ENCODE measurements at regions not wholly inside any gene's neighbourhood (a gene's known extent, or its start where the extent isn't known, plus 50 kb on each side); places are given as distances from the start of the nearest gene placed in this dataset.

GRCh38 chr6:164561656-164562055 lies 747.7 kb downstream of the C6orf118 start:
- no peak for TF ChIP-seq CTCF (IDR thresholded peaks at IDR 0.05; ENCODE audit: partially characterized antibody, unreplicated experiment)
- Mint-ChIP-seq H3K27ac (ENCODE audit: unreplicated experiment) (no peak overlapping the region), H3K9me3 (ENCODE audit: unreplicated experiment) (no peaks in the 10 kb centered on the region), H3K4me1 (ENCODE audit: low read depth, unreplicated experiment) (no peaks in the 10 kb centered on the region), H3K27me3 (ENCODE audit: unreplicated experiment) (no peaks in the 10 kb centered on the region), H3K36me3 (ENCODE audit: unreplicated experiment) (no peaks in the 10 kb centered on the region), H3K4me3 (ENCODE audit: unreplicated experiment) (no peak overlapping the region)
- no peak for DNase-seq

- no peak for DNase-seq
- Mint-ChIP-seq H3K36me3 (ENCODE audit: unreplicated experiment) (no peaks in the 10 kb centered on the region), H3K27me3 (ENCODE audit: unreplicated experiment) (no peaks in the 10 kb centered on the region), H3K27ac (ENCODE audit: unreplicated experiment) (no peak overlapping the region), H3K9me3 (ENCODE audit: unreplicated experiment) (no peaks in the 10 kb centered on the region), H3K4me3 (ENCODE audit: unreplicated experiment) (no peak overlapping the region), H3K4me1 (ENCODE audit: low read depth, unreplicated experiment) (no peaks in the 10 kb centered on the region)
- no peak for TF ChIP-seq CTCF (IDR thresholded peaks at IDR 0.05; ENCODE audit: partially characterized antibody, unreplicated experiment)
These were observed 754.5 kb downstream of the C6orf118 start for GRCh38 chr6:164554700-164555476.

GRCh38 chr6:164554226-164554625 lies 755.2 kb downstream of the C6orf118 start:
- Mint-ChIP-seq H3K4me1 (ENCODE audit: low read depth, unreplicated experiment) (no peaks in the 10 kb centered on the region), H3K36me3 (ENCODE audit: unreplicated experiment) (no peaks in the 10 kb centered on the region), H3K27ac (ENCODE audit: unreplicated experiment) (no peak overlapping the region), H3K27me3 (ENCODE audit: unreplicated experiment) (no peaks in the 10 kb centered on the region), H3K4me3 (ENCODE audit: unreplicated experiment) (no peak overlapping the region), H3K9me3 (ENCODE audit: unreplicated experiment) (no peaks in the 10 kb centered on the region)
- no peak for DNase-seq
- TF ChIP-seq CTCF (IDR thresholded peaks at IDR 0.05; ENCODE audit: partially characterized antibody, unreplicated experiment), result no peak

- H3K36me3 Mint-ChIP-seq (ENCODE audit: unreplicated experiment), result no peaks in the 10 kb centered on the region
- no peak for TF ChIP-seq CTCF (IDR thresholded peaks at IDR 0.05; ENCODE audit: partially characterized antibody, unreplicated experiment)
- H3K4me1 Mint-ChIP-seq (ENCODE audit: low read depth, unreplicated experiment), result no peaks in the 10 kb centered on the region
- DNase-seq, result no peak
- no peak overlapping the region for H3K4me3 Mint-ChIP-seq (ENCODE audit: unreplicated experiment)
- H3K27ac Mint-ChIP-seq (ENCODE audit: unreplicated experiment), result no peak overlapping the region
- no peaks in the 10 kb centered on the region for H3K27me3 Mint-ChIP-seq (ENCODE audit: unreplicated experiment)
- no peaks in the 10 kb centered on the region for H3K9me3 Mint-ChIP-seq (ENCODE audit: unreplicated experiment)
These were observed 757.7 kb downstream of the C6orf118 start for GRCh38 chr6:164551706-164552105.

GRCh38 chr6:164547076-164547475 lies 762.3 kb downstream of the C6orf118 start:
- Mint-ChIP-seq H3K27ac (ENCODE audit: unreplicated experiment) (no peak overlapping the region), H3K36me3 (ENCODE audit: unreplicated experiment) (no peaks in the 10 kb centered on the region), H3K9me3 (ENCODE audit: unreplicated experiment) (no peaks in the 10 kb centered on the region), H3K27me3 (ENCODE audit: unreplicated experiment) (no peaks in the 10 kb centered on the region), H3K4me3 (ENCODE audit: unreplicated experiment) (no peak overlapping the region), H3K4me1 (ENCODE audit: low read depth, unreplicated experiment) (no peaks in the 10 kb centered on the region)
- no peak for DNase-seq
- no peak for TF ChIP-seq CTCF (IDR thresholded peaks at IDR 0.05; ENCODE audit: partially characterized antibody, unreplicated experiment)
